ENCODE measurements at regions not wholly inside any gene's neighbourhood (a gene's known extent, or its start where the extent isn't known, plus 50 kb on each side); places are given as distances from the start of the nearest gene placed in this dataset.

- Histone ChIP-seq H3K27ac (replicated peaks) (no peak overlapping the region), H3K4me3 (replicated peaks; ENCODE audit: insufficient read depth, low read length) (no peak overlapping the region), H3K27me3 (ENCODE audit: insufficient read depth, poor library complexity, severe bottlenecking) (no peaks in the 10 kb centered on the region)
- TF ChIP-seq POLR2AphosphoS5 (IDR thresholded peaks at IDR 0.05; ENCODE audit: low read depth) (no peak), CTCF (IDR thresholded peaks at IDR 0.05; ENCODE audit: insufficient read depth, low read length) (no peak), GABPA (IDR thresholded peaks at IDR 0.05; ENCODE audit: low read depth) (no peak), REST (IDR thresholded peaks at IDR 0.05; ENCODE audit: insufficient replicate concordance, low read depth) (no peak), SPI1 (IDR thresholded peaks at IDR 0.05; ENCODE audit: borderline replicate concordance, low read depth) (no peak)
- no peak for DNase-seq (ENCODE audit: low read depth in 1 of 2, low spot score in 1 of 2)
Observed at GRCh38 chr1:79530055-79530454, 523.5 kb upstream of the ADGRL4 start.

- no peaks in the 10 kb centered on the region for H3K27me3 ChIP-seq (ENCODE audit: insufficient read depth, poor library complexity, severe bottlenecking)
- no peak for DNase-seq (ENCODE audit: low read depth in 1 of 2, low spot score in 1 of 2)
- no peak overlapping the region for H3K27ac ChIP-seq (replicated peaks)
- TF ChIP-seq CTCF (IDR thresholded peaks at IDR 0.05; ENCODE audit: insufficient read depth, low read length) (no peak), SPI1 (IDR thresholded peaks at IDR 0.05; ENCODE audit: borderline replicate concordance, low read depth) (no peak), POLR2AphosphoS5 (IDR thresholded peaks at IDR 0.05; ENCODE audit: low read depth) (no peak), REST (IDR thresholded peaks at IDR 0.05; ENCODE audit: insufficient replicate concordance, low read depth) (no peak), GABPA (IDR thresholded peaks at IDR 0.05; ENCODE audit: low read depth) (no peak)
- H3K4me3 ChIP-seq (replicated peaks; ENCODE audit: insufficient read depth, low read length) = no peak overlapping the region
Observed at GRCh38 chr1:79524126-79524525, 517.6 kb upstream of the ADGRL4 start.

- Histone ChIP-seq H3K27me3 (ENCODE audit: insufficient read depth, poor library complexity, severe bottlenecking) (no peaks in the 10 kb centered on the region), H3K4me3 (replicated peaks; ENCODE audit: insufficient read depth, low read length) (no peak overlapping the region), H3K27ac (replicated peaks) (no peak overlapping the region)
- DNase-seq (ENCODE audit: low read depth in 1 of 2, low spot score in 1 of 2) = no peak
- TF ChIP-seq SPI1 (IDR thresholded peaks at IDR 0.05; ENCODE audit: borderline replicate concordance, low read depth) = no peak
Observed at GRCh38 chr1:79519084-79519760, 512.7 kb upstream of the ADGRL4 start.

GRCh38 chr1:79517470-79518224 lies 511.1 kb upstream of the ADGRL4 start:
- no peak overlapping the region for H3K27ac ChIP-seq (replicated peaks)
- no peaks in the 10 kb centered on the region for H3K27me3 ChIP-seq (ENCODE audit: insufficient read depth, poor library complexity, severe bottlenecking)
- no peak for DNase-seq (ENCODE audit: low read depth in 1 of 2, low spot score in 1 of 2)
- TF ChIP-seq CTCF (IDR thresholded peaks at IDR 0.05; ENCODE audit: insufficient read depth, low read length) (no peak), POLR2AphosphoS5 (IDR thresholded peaks at IDR 0.05; ENCODE audit: low read depth) (no peak), SPI1 (IDR thresholded peaks at IDR 0.05; ENCODE audit: borderline replicate concordance, low read depth) (no peak), REST (IDR thresholded peaks at IDR 0.05; ENCODE audit: insufficient replicate concordance, low read depth) (no peak), GABPA (IDR thresholded peaks at IDR 0.05; ENCODE audit: low read depth) (no peak)
- no peak overlapping the region for H3K4me3 ChIP-seq (replicated peaks; ENCODE audit: insufficient read depth, low read length)
